ENCODE measurements at regions not wholly inside any gene's neighbourhood (a gene's known extent, or its start where the extent isn't known, plus 50 kb on each side); places are given as distances from the start of the nearest gene placed in this dataset.

GRCh38 chr11:38948392-38948791, 2350.4 kb upstream of the RAG2 start:
- Mint-ChIP-seq H3K9me3 (ENCODE audit: unreplicated experiment) (peaks cover 18% of the 10 kb centered on the region), H3K27me3 (ENCODE audit: unreplicated experiment) (peaks cover 8% of the 10 kb centered on the region), H3K36me3 (ENCODE audit: unreplicated experiment) (no peaks in the 10 kb centered on the region), H3K27ac (ENCODE audit: unreplicated experiment) (no peak overlapping the region), H3K4me3 (ENCODE audit: unreplicated experiment) (no peak overlapping the region), H3K4me1 (ENCODE audit: unreplicated experiment) (no peaks in the 10 kb centered on the region)
- no peak for DNase-seq (ENCODE audit: extremely low spot score, unreplicated experiment)
- TF ChIP-seq CTCF (IDR thresholded peaks at IDR 0.05) = no peak

GRCh38 chr11:38937709-38938108, 2339.7 kb upstream of the RAG2 start:
- no peak overlapping the region for H3K4me3 Mint-ChIP-seq (ENCODE audit: unreplicated experiment)
- no peak for TF ChIP-seq CTCF (IDR thresholded peaks at IDR 0.05)
- no peaks in the 10 kb centered on the region for H3K9me3 Mint-ChIP-seq (ENCODE audit: unreplicated experiment)
- H3K27ac Mint-ChIP-seq (ENCODE audit: unreplicated experiment) = no peak overlapping the region
- DNase-seq (ENCODE audit: extremely low spot score, unreplicated experiment) = no peak
- H3K27me3 Mint-ChIP-seq (ENCODE audit: unreplicated experiment) = peaks cover 11% of the 10 kb centered on the region
- no peaks in the 10 kb centered on the region for H3K4me1 Mint-ChIP-seq (ENCODE audit: unreplicated experiment)
- H3K36me3 Mint-ChIP-seq (ENCODE audit: unreplicated experiment) = no peaks in the 10 kb centered on the region

DNA sequence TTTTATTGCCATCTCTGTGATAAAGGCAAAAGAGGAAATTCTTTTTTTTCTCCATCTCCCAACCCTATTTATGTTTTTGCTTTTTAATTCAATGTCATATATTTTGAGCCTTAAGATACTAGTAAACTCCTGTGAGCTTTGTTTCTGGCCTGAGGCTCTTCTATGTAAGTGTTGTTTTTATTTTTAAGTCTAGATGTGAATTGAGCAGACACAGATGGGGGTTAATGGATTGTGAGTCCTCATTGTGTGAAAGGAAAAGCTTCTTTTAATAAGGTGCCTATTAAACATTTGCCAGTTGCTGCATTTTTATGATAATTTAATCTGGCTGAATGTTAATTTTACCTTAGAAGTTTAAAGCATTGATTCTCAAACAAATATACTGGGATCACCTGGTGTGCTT, 2337.9 kb upstream of the RAG2 start:
- DNase-seq (ENCODE audit: extremely low spot score, unreplicated experiment) = no peak
- Mint-ChIP-seq H3K9me3 (ENCODE audit: unreplicated experiment) (peaks cover 17% of the 10 kb centered on the region), H3K27ac (ENCODE audit: unreplicated experiment) (no peak overlapping the region), H3K27me3 (ENCODE audit: unreplicated experiment) (peaks cover 11% of the 10 kb centered on the region), H3K36me3 (ENCODE audit: unreplicated experiment) (no peaks in the 10 kb centered on the region), H3K4me1 (ENCODE audit: unreplicated experiment) (no peaks in the 10 kb centered on the region), H3K4me3 (ENCODE audit: unreplicated experiment) (no peak overlapping the region)
- TF ChIP-seq CTCF (IDR thresholded peaks at IDR 0.05) = no peak

DNA sequence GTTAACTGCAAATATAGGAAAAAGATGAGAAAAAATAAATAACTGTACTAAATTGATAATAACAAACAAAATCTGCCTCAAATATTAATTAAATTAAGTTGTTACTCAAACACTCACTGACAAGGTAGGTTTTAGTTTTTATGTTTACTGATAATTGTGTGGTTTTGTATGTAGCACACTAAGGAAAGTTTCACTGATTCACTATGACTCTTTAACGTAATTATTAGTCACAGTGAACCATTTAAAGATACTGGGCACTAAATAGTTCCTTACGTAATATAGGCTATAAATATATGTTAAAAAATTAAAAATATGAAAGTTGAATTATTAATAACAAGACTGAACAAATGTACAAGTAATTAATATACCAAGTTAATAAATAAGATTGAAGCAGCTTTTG, 2330.0 kb upstream of the RAG2 start:
- H3K4me1 Mint-ChIP-seq (ENCODE audit: unreplicated experiment) = no peaks in the 10 kb centered on the region
- H3K27ac Mint-ChIP-seq (ENCODE audit: unreplicated experiment) = no peak overlapping the region
- H3K36me3 Mint-ChIP-seq (ENCODE audit: unreplicated experiment) = no peaks in the 10 kb centered on the region
- H3K4me3 Mint-ChIP-seq (ENCODE audit: unreplicated experiment) = no peak overlapping the region
- DNase-seq (ENCODE audit: extremely low spot score, unreplicated experiment) = no peak
- peaks cover 10% of the 10 kb centered on the region for H3K27me3 Mint-ChIP-seq (ENCODE audit: unreplicated experiment)
- no peak for TF ChIP-seq CTCF (IDR thresholded peaks at IDR 0.05)
- H3K9me3 Mint-ChIP-seq (ENCODE audit: unreplicated experiment) = peaks cover 17% of the 10 kb centered on the region

DNA sequence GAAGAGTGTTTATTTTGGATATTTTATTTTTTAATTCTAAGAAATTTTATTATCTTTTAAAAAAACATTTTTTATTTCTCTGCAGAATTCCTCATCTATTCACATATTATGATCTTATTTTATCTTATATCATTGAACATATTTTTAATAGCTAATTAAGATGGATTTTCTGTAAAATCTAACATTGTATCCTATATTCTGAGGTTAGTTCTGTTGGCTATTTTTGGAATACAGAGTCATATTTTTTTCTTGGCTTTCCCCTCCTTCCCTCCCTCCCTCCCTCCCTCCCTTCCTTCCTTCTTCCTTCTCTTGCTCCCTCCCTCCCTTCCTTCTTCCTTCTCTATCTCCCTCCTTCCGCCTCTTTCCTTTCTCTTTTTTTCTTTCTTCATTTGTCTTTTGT, 2326.6 kb upstream of the RAG2 start:
- H3K4me3 Mint-ChIP-seq (ENCODE audit: unreplicated experiment) = no peak overlapping the region
- H3K9me3 Mint-ChIP-seq (ENCODE audit: unreplicated experiment) = no peaks in the 10 kb centered on the region
- no peak overlapping the region for H3K27ac Mint-ChIP-seq (ENCODE audit: unreplicated experiment)
- DNase-seq (ENCODE audit: extremely low spot score, unreplicated experiment) = no peak
- no peaks in the 10 kb centered on the region for H3K4me1 Mint-ChIP-seq (ENCODE audit: unreplicated experiment)
- TF ChIP-seq CTCF (IDR thresholded peaks at IDR 0.05) = no peak
- H3K36me3 Mint-ChIP-seq (ENCODE audit: unreplicated experiment) = no peaks in the 10 kb centered on the region
- peaks cover 9% of the 10 kb centered on the region for H3K27me3 Mint-ChIP-seq (ENCODE audit: unreplicated experiment)

All from osteocyte (in vitro differentiated cells).